ENCODE measurements at regions not wholly inside any gene's neighbourhood (a gene's known extent, or its start where the extent isn't known, plus 50 kb on each side); places are given as distances from the start of the nearest gene placed in this dataset.
A peak's percentile ranks its signal among the peaks of the same experiment; 100 is the strongest.
"Not testable (repeated sequence)": the region's sequence is repeated elsewhere in the genome, so short reads cannot be mapped to it uniquely, and the experiment has no call there.

- DNase-seq = no peak
- no peaks in the 10 kb centered on the region for H3K4me1 ChIP-seq
- H3K27ac ChIP-seq = no peak overlapping the region
- WGBS, 5 donors = 93 to 96% (median 94%) methylated on average over 4 of the region's 4 CpGs
- no peaks in the 10 kb centered on the region for H3K36me3 ChIP-seq
- intact Hi-C loops (cut with DNase I; ENCODE audit: low total_unique reads) = no loop called here
- no peak for TF ChIP-seq POLR2A (IDR thresholded peaks at IDR 0.05)
- no peak for TF ChIP-seq POLR2AphosphoS5 (IDR thresholded peaks at IDR 0.05)
- TF ChIP-seq CTCF (IDR thresholded peaks at IDR 0.05) = no peak
- no peak for TF ChIP-seq EP300 (IDR thresholded peaks at IDR 0.05)
- no peaks in the 10 kb centered on the region for H3K27me3 ChIP-seq
- H3K9me3 ChIP-seq = no peaks in the 10 kb centered on the region
- H3K4me3 ChIP-seq = no peak overlapping the region
Measured at GRCh38 chr5:104564530-104564929, 1001.9 kb upstream of the NUDT12 start.

- no peaks in the 10 kb centered on the region for H3K27me3 ChIP-seq
- H3K4me3 ChIP-seq = no peak overlapping the region
- 55 to 73% (median 64%) methylated on average over 3 of the region's 3 CpGs for WGBS, 5 donors
- H3K9me3 ChIP-seq = peaks cover 0 to 11% (median 3%) of the 10 kb centered on the region in 4 donors
- H3K27ac ChIP-seq = no peak overlapping the region
- no peaks in the 10 kb centered on the region for H3K36me3 ChIP-seq
- H3K4me1 ChIP-seq = no peaks in the 10 kb centered on the region
- DNase-seq = no peak
- TF ChIP-seq EP300 (IDR thresholded peaks at IDR 0.05) = no peak
- intact Hi-C loops (cut with DNase I; ENCODE audit: low total_unique reads) = no loop called here
Measured at GRCh38 chr5:104556957-104557356, 994.4 kb upstream of the NUDT12 start.

- intact Hi-C loops (cut with DNase I; ENCODE audit: low total_unique reads) = no loop called here
- Histone ChIP-seq H3K36me3 (no peaks in the 10 kb centered on the region), H3K4me3 (no peak overlapping the region), H3K27ac (no peak overlapping the region), H3K9me3 (peaks cover 0 to 21% (median under 1%) of the 10 kb centered on the region in 4 donors), H3K27me3 (no peaks in the 10 kb centered on the region), H3K4me1 (no peaks in the 10 kb centered on the region)
- TF ChIP-seq CTCF (IDR thresholded peaks at IDR 0.05) (no peak), POLR2A (IDR thresholded peaks at IDR 0.05) (no peak), EP300 (IDR thresholded peaks at IDR 0.05) (no peak), POLR2AphosphoS5 (IDR thresholded peaks at IDR 0.05) (no peak)
- DNase-seq = no peak
- 56 to 69% (median 64%) methylated on average over 3 of the region's 3 CpGs for WGBS, 5 donors
Measured at GRCh38 chr5:104551628-104552027, 989.0 kb upstream of the NUDT12 start.

- H3K27me3 ChIP-seq; DNase-seq; H3K36me3 ChIP-seq; H3K27ac ChIP-seq; H3K4me1 ChIP-seq; intact Hi-C loops (cut with DNase I; ENCODE audit: low total_unique reads); H3K4me3 ChIP-seq: not testable (repeated sequence)
- WGBS, 5 donors = 76 to 91% (median 87%) methylated on average over 6 of the region's 6 CpGs
- peaks cover 0 to 14% (median 0%) of the 10 kb centered on the region in 4 donors for H3K9me3 ChIP-seq
Measured at GRCh38 chr5:104546871-104547270, 984.3 kb upstream of the NUDT12 start.

- intact Hi-C loops (cut with DNase I; ENCODE audit: low total_unique reads) = no loop called here
- 68 to 94% (median 87%) methylated on average over 1 of the region's 1 CpG for WGBS, 5 donors
- Histone ChIP-seq H3K27ac (no peak overlapping the region), H3K4me1 (no peaks in the 10 kb centered on the region), H3K9me3 (no peaks in the 10 kb centered on the region), H3K27me3 (no peaks in the 10 kb centered on the region), H3K36me3 (no peaks in the 10 kb centered on the region), H3K4me3 (no peak overlapping the region)
- no peak for TF ChIP-seq POLR2A (IDR thresholded peaks at IDR 0.05)
- no peak for TF ChIP-seq POLR2AphosphoS5 (IDR thresholded peaks at IDR 0.05)
- no peak for TF ChIP-seq EP300 (IDR thresholded peaks at IDR 0.05)
- no peak for TF ChIP-seq CTCF (IDR thresholded peaks at IDR 0.05)
- DNase-seq = peak in 1 of 2 donors; percentile 48
Measured at GRCh38 chr5:104541141-104541785, 978.7 kb upstream of the NUDT12 start.

All from stomach (tissue), 8 donors.